ENCODE measurements at regions not wholly inside any gene's neighbourhood (a gene's known extent, or its start where the extent isn't known, plus 50 kb on each side); places are given as distances from the start of the nearest gene placed in this dataset.

DNA sequence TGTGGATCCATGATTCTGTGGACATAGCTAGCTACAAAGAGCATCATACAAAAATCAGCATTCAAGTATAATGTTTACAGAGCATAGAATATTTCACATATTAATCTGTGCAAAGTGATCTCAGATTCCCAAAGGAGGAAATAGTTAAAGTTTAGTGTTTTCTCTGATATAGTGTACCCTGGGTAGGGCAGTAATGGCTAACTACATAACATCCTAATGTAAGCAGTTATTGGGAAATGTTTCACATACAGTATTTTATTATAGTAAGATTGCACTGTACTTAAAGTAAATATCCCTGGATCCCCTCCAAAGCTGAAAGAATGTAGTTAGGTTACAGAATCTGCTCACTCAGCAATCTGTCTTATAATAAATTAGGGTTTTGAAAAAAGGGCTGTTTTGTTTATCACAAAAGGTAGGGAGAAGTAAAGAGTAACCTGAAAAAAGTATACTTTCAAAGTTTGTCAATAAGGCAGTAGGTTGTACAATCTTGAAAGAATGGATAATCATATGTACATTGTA is 52.5 kb upstream of the SMARCA2 start:
- H3K9me3 ChIP-seq = no peaks in the 10 kb centered on the region
- TF ChIP-seq, protein P1, sequence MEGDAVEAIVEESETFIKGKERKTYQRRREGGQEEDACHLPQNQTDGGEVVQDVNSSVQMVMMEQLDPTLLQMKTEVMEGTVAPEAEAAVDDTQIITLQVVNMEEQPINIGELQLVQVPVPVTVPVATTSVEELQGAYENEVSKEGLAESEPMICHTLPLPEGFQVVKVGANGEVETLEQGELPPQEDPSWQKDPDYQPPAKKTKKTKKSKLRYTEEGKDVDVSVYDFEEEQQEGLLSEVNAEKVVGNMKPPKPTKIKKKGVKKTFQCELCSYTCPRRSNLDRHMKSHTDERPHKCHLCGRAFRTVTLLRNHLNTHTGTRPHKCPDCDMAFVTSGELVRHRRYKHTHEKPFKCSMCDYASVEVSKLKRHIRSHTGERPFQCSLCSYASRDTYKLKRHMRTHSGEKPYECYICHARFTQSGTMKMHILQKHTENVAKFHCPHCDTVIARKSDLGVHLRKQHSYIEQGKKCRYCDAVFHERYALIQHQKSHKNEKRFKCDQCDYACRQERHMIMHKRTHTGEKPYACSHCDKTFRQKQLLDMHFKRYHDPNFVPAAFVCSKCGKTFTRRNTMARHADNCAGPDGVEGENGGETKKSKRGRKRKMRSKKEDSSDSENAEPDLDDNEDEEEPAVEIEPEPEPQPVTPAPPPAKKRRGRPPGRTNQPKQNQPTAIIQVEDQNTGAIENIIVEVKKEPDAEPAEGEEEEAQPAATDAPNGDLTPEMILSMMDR (IDR thresholded peaks at IDR 0.05) = no peak
- no peak for TF ChIP-seq POLR2A (IDR thresholded peaks at IDR 0.05)
- H3K4me1 ChIP-seq = no peaks in the 10 kb centered on the region
- H3K27ac ChIP-seq = no peak overlapping the region
- H3K36me3 ChIP-seq = no peaks in the 10 kb centered on the region
- DNase-seq = no peak
- no peak overlapping the region for H3K4me3 ChIP-seq
- no peaks in the 10 kb centered on the region for H3K27me3 ChIP-seq

DNA sequence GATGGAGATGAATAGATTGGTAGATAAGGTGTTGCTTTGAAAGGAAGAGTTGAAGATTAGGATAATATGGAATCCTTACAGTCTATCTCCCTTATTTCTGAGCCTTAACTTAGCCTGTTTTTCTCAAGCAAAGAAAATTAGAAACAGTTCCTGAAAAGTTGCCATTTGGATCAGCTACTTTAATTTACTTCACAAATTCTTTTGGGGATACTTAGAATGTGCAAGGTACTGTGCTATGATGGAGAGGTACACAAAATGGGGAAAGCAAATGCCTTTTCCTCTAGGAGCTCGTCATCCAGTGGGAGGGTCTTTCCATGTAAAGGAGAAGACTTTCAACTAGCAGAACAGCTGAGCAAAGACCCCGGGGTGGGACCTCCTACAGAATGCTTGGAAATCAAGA is 51.1 kb upstream of the SMARCA2 start:
- Histone ChIP-seq H3K36me3 (no peaks in the 10 kb centered on the region), H3K27me3 (no peaks in the 10 kb centered on the region), H3K9me3 (no peaks in the 10 kb centered on the region), H3K27ac (no peak overlapping the region), H3K4me3 (no peak overlapping the region), H3K4me1 (no peaks in the 10 kb centered on the region)
- TF ChIP-seq, protein P1 (IDR thresholded peaks at IDR 0.05) = no peak
- no peak for TF ChIP-seq POLR2A (IDR thresholded peaks at IDR 0.05)
- DNase-seq = no peak

Small RNAs in the stretch of these regions (small RNA-seq; reads per million reads assigned to genes)
- gene RNA5SP279 = 0 reads per million in 2 donors

Data from Peyer's patch (tissue), 4 donors.